DND-41 (cell line): ENCODE measurements at regions not wholly inside any gene's neighbourhood (a gene's known extent, or its start where the extent isn't known, plus 50 kb on each side); places are given as distances from the start of the nearest gene placed in this dataset.

Experiments used
- ATAC-seq: fragments of 200-7000 bp; cut with Tn5 transposase; 3 replicates; pipeline ENCODE4 v1.9.1; 2021; ENCODE audit warnings: low read depth; ENCODE audit not compliant: insufficient read depth
- DNase-seq: peaks from one replicate; pipeline ENCODE4 v3.0.0-alpha.2; 2020
- H2AFZ ChIP-seq: 2 replicates; pipeline ENCODE4 v1.6.0; 2012; ENCODE audit warnings: low read depth, low read length
- H3K27ac ChIP-seq: 2 replicates; pipeline ENCODE4 v1.5.1; 2012; ENCODE audit warnings: low read length, inconsistent platforms
- H3K27me3 ChIP-seq: fragments of 200-600 bp; sonication (generic); 2 replicates; pipeline ENCODE4 v1.6.0; 2012; ENCODE audit warnings: low read length, mild to moderate bottlenecking, inconsistent platforms; ENCODE audit not compliant: insufficient read depth, poor library complexity
- H3K36me3 ChIP-seq: 2 replicates; pipeline ENCODE4 v1.5.1; 2012; ENCODE audit warnings: low read length, inconsistent platforms; ENCODE audit not compliant: insufficient read depth
- H3K4me1 ChIP-seq: 2 replicates; pipeline ENCODE4 v1.5.1; 2012; ENCODE audit warnings: mild to moderate bottlenecking, low read length; ENCODE audit not compliant: insufficient read depth
- H3K4me2 ChIP-seq: 2 replicates; pipeline ENCODE4 v1.6.0; 2012; ENCODE audit warnings: mild to moderate bottlenecking, moderate library complexity, low read length, inconsistent platforms; ENCODE audit not compliant: insufficient read depth
- H3K4me3 ChIP-seq, 2 experiments: fragments of 200-600 bp in 1 of 2; shearing (Covaris generic) in 1 of 2; 2 replicates each; pipeline ENCODE4 v1.5.1; 2012 to 2016; ENCODE audit warnings: inconsistent platforms in 2 of 2, low read length in 2 of 2, mild to moderate bottlenecking in 2 of 2, low read depth in 1 of 2, moderate library complexity in 1 of 2
- H3K79me2 ChIP-seq: 2 replicates; pipeline ENCODE4 v1.6.0; 2012; ENCODE audit warnings: low read length, inconsistent platforms; ENCODE audit not compliant: insufficient read depth
- H3K9ac ChIP-seq: 2 replicates; pipeline ENCODE4 v1.6.0; 2012; ENCODE audit warnings: low read depth, mild to moderate bottlenecking, inconsistent platforms, low read length, moderate library complexity
- H3K9me3 ChIP-seq: 2 replicates; pipeline ENCODE4 v1.5.1; 2012; ENCODE audit warnings: low read length, moderate library complexity, mild to moderate bottlenecking, inconsistent platforms; ENCODE audit not compliant: insufficient read depth, severe bottlenecking
- H4K20me1 ChIP-seq: 2 replicates; pipeline ENCODE4 v1.6.0; 2012; ENCODE audit warnings: low read length; ENCODE audit not compliant: insufficient read depth
- EZH2 ChIP-seq: IDR thresholded peaks from 3 replicates; pipeline ENCODE4 v1.6.1; 2012; ENCODE audit warnings: borderline replicate concordance, low read depth, mild to moderate bottlenecking, moderate library complexity, low read length, inconsistent platforms; ENCODE audit not compliant: severe bottlenecking
- TF ChIP-seq, protein P1 (sequence below): IDR thresholded peaks from 2 replicates; pipeline ENCODE4 v1.5.1; 2012; ENCODE audit warnings: borderline replicate concordance, low read length, moderate library complexity, mild to moderate bottlenecking; ENCODE audit not compliant: poor library complexity, severe bottlenecking; ENCODE audit errors: extremely low read depth

DNA sequence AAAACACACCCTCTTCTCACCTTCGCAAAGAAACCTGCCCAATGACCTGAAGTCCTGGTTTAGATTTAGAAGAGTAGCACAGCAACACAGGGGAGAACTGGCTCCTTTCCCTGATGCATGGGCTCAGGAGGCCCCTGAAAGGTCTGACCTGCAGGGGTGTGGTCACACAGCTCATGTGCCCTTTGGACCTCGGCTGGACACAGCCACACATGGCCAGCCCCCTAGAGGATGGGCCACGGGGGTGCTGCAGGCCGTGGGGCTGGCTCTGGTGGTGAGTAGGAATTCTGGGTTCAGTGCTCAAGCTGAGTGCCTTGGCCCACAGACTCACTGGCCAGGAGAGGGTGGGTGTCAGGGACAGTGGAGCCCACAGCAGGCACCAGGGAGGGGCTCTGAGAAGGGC is 118.5 kb upstream of the ADCY1 start:
- no peak overlapping the region for H3K4me2 ChIP-seq
- DNase-seq (no peak), ATAC-seq (no peak)
- H3K4me3 ChIP-seq, result no peak overlapping the region
- H3K4me1 ChIP-seq, result no peaks in the 10 kb centered on the region
- H3K9me3 ChIP-seq, result no peaks in the 10 kb centered on the region
- no peak overlapping the region for H3K27ac ChIP-seq
- no peaks in the 10 kb centered on the region for H3K36me3 ChIP-seq
- TF ChIP-seq EZH2, result no peak
- TF ChIP-seq, protein P1, sequence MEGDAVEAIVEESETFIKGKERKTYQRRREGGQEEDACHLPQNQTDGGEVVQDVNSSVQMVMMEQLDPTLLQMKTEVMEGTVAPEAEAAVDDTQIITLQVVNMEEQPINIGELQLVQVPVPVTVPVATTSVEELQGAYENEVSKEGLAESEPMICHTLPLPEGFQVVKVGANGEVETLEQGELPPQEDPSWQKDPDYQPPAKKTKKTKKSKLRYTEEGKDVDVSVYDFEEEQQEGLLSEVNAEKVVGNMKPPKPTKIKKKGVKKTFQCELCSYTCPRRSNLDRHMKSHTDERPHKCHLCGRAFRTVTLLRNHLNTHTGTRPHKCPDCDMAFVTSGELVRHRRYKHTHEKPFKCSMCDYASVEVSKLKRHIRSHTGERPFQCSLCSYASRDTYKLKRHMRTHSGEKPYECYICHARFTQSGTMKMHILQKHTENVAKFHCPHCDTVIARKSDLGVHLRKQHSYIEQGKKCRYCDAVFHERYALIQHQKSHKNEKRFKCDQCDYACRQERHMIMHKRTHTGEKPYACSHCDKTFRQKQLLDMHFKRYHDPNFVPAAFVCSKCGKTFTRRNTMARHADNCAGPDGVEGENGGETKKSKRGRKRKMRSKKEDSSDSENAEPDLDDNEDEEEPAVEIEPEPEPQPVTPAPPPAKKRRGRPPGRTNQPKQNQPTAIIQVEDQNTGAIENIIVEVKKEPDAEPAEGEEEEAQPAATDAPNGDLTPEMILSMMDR, result no peak
- H3K79me2 ChIP-seq, result no peaks in the 10 kb centered on the region
- H3K27me3 ChIP-seq, result peaks cover 14% of the 10 kb centered on the region
- 0 out of 2 replicates have a peak, but pooled peaks cover 3% of the 10 kb centered on the region for H4K20me1 ChIP-seq
- H2AFZ ChIP-seq, result no peak overlapping the region
- H3K9ac ChIP-seq, result no peak overlapping the region

DNA sequence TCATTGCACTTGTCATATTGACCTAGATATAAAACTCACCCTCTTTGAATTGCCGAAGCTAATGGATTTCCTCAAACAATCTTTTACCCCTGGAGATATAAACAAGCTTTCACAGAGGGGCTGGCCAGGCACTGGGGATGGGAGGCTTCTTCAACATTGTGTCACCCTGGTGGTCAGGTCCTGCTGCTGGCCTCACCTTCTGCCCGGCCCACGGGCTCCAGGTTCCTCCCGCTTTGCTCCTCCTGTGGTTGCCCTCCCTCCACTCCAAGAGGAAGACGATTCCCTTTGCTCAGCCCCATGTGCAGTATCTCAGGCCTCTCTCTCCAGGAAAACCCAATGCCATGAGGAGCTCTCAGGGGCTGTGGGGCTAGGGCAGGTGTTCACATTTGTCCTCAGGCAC is 118.1 kb upstream of the ADCY1 start:
- no peak overlapping the region for H3K27ac ChIP-seq
- H3K36me3 ChIP-seq, result no peaks in the 10 kb centered on the region
- H3K4me1 ChIP-seq, result no peaks in the 10 kb centered on the region
- H3K27me3 ChIP-seq, result peaks cover 12% of the 10 kb centered on the region
- no peak overlapping the region for H3K4me2 ChIP-seq
- no peak overlapping the region for H2AFZ ChIP-seq
- no peaks in the 10 kb centered on the region for H3K79me2 ChIP-seq
- no peak for DNase-seq
- TF ChIP-seq, protein P1, result no peak
- no peak for TF ChIP-seq EZH2
- H3K4me3 ChIP-seq, result no peak overlapping the region
- H4K20me1 ChIP-seq, result 0 out of 2 replicates have a peak, but pooled peaks cover 3% of the 10 kb centered on the region
- H3K9me3 ChIP-seq, result no peaks in the 10 kb centered on the region
- H3K9ac ChIP-seq, result no peak overlapping the region
- ATAC-seq, result no peak

DNA sequence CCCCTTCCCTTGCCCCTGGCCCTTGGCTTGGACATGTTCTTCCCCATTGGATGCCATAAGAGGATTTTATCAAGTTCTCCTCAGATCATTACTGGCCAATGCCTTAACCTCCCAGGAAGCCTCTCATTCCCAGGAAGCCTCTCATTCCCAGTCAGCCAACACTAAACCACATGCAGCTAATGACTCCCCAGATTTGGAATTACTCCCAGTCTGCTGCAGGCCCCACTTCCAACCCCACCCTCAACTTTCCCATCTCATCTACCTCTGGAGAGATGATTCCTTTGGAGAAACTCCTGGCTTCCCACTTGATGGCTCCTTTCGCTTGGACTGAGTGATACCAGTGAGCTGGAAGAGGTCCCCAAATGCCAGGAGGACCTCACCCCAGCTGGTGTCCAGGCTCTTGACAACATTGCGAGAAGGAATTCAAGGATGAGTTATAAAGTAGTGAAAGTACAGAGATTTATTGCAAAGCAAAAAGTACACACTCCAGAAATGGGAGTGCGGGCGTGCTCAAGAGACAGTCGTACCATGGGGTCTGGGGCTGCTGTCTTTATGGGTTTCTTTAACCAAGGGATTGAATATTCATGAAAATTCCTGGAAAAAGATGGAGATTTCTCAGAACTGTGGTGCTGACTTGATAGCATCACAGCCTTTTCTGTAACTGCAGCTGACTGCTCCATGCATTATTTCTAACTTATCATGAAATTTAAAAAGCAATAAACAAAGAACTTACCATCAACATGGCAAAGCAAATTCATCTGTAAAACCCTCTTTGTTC is 117.2 kb upstream of the ADCY1 start:
- Histone ChIP-seq H3K36me3 (no peaks in the 10 kb centered on the region), H3K9ac (no peak overlapping the region), H3K27ac (no peak overlapping the region), H3K79me2 (no peaks in the 10 kb centered on the region), H2AFZ (no peak overlapping the region), H4K20me1 (0 out of 2 replicates have a peak, but pooled peaks cover 3% of the 10 kb centered on the region), H3K4me1 (no peaks in the 10 kb centered on the region), H3K4me3 (no peak overlapping the region), H3K27me3 (peaks cover 5% of the 10 kb centered on the region), H3K4me2 (no peak overlapping the region), H3K9me3 (no peaks in the 10 kb centered on the region)
- TF ChIP-seq EZH2, result no peak
- TF ChIP-seq, protein P1, result no peak
- ATAC-seq (no peak), DNase-seq (no peak)
